ENCODE measurements at regions not wholly inside any gene's neighbourhood (a gene's known extent, or its start where the extent isn't known, plus 50 kb on each side); places are given as distances from the start of the nearest gene placed in this dataset.

GRCh38 chr3:16026753-16027152 is 147.7 kb upstream of the GALNT15 start:
- Histone ChIP-seq H3K9me3 (ENCODE audit: control insufficient read depth, low read length) (no peaks in the 10 kb centered on the region), H3K4me2 (ENCODE audit: low read length) (no peak overlapping the region), H3K36me3 (ENCODE audit: control insufficient read depth, insufficient read depth, low read length) (no peaks in the 10 kb centered on the region), H3K27ac (no peak overlapping the region), H3K9ac (no peak overlapping the region), H2AFZ (no peak overlapping the region), H3K4me3 (ENCODE audit: low read depth, low read length) (no peak overlapping the region), H3K79me2 (no peaks in the 10 kb centered on the region), H3K4me1 (no peaks in the 10 kb centered on the region), H3K27me3 (ENCODE audit: control insufficient read depth, insufficient read depth, low read length) (no peaks in the 10 kb centered on the region)
- TF ChIP-seq CTCF (IDR thresholded peaks at IDR 0.05): no peak

GRCh38 chr3:16028604-16029003 is 145.9 kb upstream of the GALNT15 start:
- no peak overlapping the region for H3K4me2 ChIP-seq (ENCODE audit: low read length)
- no peak overlapping the region for H3K4me3 ChIP-seq (ENCODE audit: low read depth, low read length)
- H3K27me3 ChIP-seq (ENCODE audit: control insufficient read depth, insufficient read depth, low read length): no peaks in the 10 kb centered on the region
- no peaks in the 10 kb centered on the region for H3K9me3 ChIP-seq (ENCODE audit: control insufficient read depth, low read length)
- no peak overlapping the region for H2AFZ ChIP-seq
- no peaks in the 10 kb centered on the region for H3K36me3 ChIP-seq (ENCODE audit: control insufficient read depth, insufficient read depth, low read length)
- H3K27ac ChIP-seq: no peak overlapping the region
- H3K9ac ChIP-seq: no peak overlapping the region
- no peaks in the 10 kb centered on the region for H3K79me2 ChIP-seq
- H3K4me1 ChIP-seq: no peaks in the 10 kb centered on the region
- TF ChIP-seq CTCF (IDR thresholded peaks at IDR 0.05): no peak

- Histone ChIP-seq H3K9ac (no peak overlapping the region), H3K9me3 (ENCODE audit: control insufficient read depth, low read length) (no peaks in the 10 kb centered on the region), H3K4me2 (ENCODE audit: low read length) (no peak overlapping the region), H3K27me3 (ENCODE audit: control insufficient read depth, insufficient read depth, low read length) (no peaks in the 10 kb centered on the region), H3K79me2 (no peaks in the 10 kb centered on the region), H3K27ac (no peak overlapping the region), H2AFZ (no peak overlapping the region), H3K36me3 (ENCODE audit: control insufficient read depth, insufficient read depth, low read length) (no peaks in the 10 kb centered on the region), H3K4me1 (no peaks in the 10 kb centered on the region), H3K4me3 (ENCODE audit: low read depth, low read length) (no peak overlapping the region)
- no peak for TF ChIP-seq CTCF (IDR thresholded peaks at IDR 0.05)
Measured at GRCh38 chr3:16030342-16030741, 144.1 kb upstream of the GALNT15 start.

GRCh38 chr3:16031434-16031833 is 143.0 kb upstream of the GALNT15 start:
- H3K9me3 ChIP-seq (ENCODE audit: control insufficient read depth, low read length): no peaks in the 10 kb centered on the region
- no peak overlapping the region for H2AFZ ChIP-seq
- H3K36me3 ChIP-seq (ENCODE audit: control insufficient read depth, insufficient read depth, low read length): no peaks in the 10 kb centered on the region
- no peak for TF ChIP-seq CTCF (IDR thresholded peaks at IDR 0.05)
- no peak overlapping the region for H3K4me2 ChIP-seq (ENCODE audit: low read length)
- H3K4me1 ChIP-seq: no peaks in the 10 kb centered on the region
- H3K4me3 ChIP-seq (ENCODE audit: low read depth, low read length): no peak overlapping the region
- no peaks in the 10 kb centered on the region for H3K27me3 ChIP-seq (ENCODE audit: control insufficient read depth, insufficient read depth, low read length)
- H3K79me2 ChIP-seq: no peaks in the 10 kb centered on the region
- H3K9ac ChIP-seq: no peak overlapping the region
- no peak overlapping the region for H3K27ac ChIP-seq

- no peak overlapping the region for H3K27ac ChIP-seq
- H3K79me2 ChIP-seq: no peaks in the 10 kb centered on the region
- no peaks in the 10 kb centered on the region for H3K27me3 ChIP-seq (ENCODE audit: control insufficient read depth, insufficient read depth, low read length)
- no peak overlapping the region for H3K9ac ChIP-seq
- H3K4me3 ChIP-seq (ENCODE audit: low read depth, low read length): no peak overlapping the region
- H3K4me2 ChIP-seq (ENCODE audit: low read length): no peak overlapping the region
- no peaks in the 10 kb centered on the region for H3K36me3 ChIP-seq (ENCODE audit: control insufficient read depth, insufficient read depth, low read length)
- TF ChIP-seq CTCF (IDR thresholded peaks at IDR 0.05): no peak
- no peaks in the 10 kb centered on the region for H3K9me3 ChIP-seq (ENCODE audit: control insufficient read depth, low read length)
- no peak overlapping the region for H2AFZ ChIP-seq
- H3K4me1 ChIP-seq: no peaks in the 10 kb centered on the region
Measured at GRCh38 chr3:16033889-16034687, 140.4 kb upstream of the GALNT15 start.

Measured in parathyroid adenoma (tissue), 2 donors.